Activated CD8-positive, alpha-beta memory T cell treated with anti-CD3 and anti-CD28 coated beads, Interleukin-2, amount 50 U/mL, for 24 hours (primary cell): ENCODE measurements at regions not wholly inside any gene's neighbourhood (a gene's known extent, or its start where the extent isn't known, plus 50 kb on each side); places are given as distances from the start of the nearest gene placed in this dataset.
"Not testable (repeated sequence)": the region's sequence is repeated elsewhere in the genome, so short reads cannot be mapped to it uniquely, and the experiment has no call there.

Experiments used
- DNase-seq: peaks from one replicate; pipeline ENCODE4 v3.0.0-alpha.2; 2020; ENCODE audit errors: extremely low read depth

DNA sequence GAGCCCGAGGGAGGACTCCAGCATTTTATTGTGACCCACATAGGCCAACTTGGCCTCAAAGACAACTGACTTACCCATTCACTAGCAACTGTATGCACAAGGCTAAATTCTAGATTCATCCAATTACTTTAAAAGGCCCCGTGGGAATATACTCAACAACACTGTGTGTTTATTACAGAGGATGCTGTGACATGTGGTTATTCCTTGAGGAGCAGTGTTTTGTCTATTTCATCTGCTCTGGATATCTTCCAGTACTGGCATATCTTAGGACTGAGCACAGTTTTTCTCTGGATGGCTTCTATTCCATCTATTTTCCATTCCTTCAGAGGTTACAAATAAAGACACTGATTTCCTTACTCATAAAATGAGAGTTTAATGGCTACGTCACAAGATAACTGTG, 87.2 kb upstream of the KRAS start:
- DNase-seq: no peak

GRCh38 chr12:25332143-25332542, 81.4 kb upstream of the KRAS start:
- DNase-seq: no peak

GRCh38 chr12:25328072-25328712, 77.5 kb upstream of the KRAS start:
- no peak for DNase-seq

DNA sequence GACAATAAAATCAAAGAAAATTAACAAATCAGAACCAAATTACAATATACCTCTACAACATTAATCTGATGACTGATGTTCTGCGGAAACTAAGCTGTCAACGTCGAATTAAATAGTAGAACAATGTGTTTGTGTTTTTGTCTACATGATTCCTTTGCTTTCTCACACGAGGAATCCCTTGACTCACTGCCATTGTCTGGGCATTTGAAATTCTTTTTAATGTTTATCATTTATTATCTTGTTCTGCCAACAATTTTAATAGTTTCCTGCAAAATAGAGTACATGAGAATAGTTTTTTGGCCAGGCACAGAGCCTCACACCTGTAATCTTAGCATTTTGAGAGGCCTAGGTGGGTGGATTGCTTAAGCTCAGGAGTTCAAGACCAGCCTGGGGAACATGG, 76.6 kb upstream of the KRAS start:
- no peak for DNase-seq

DNA sequence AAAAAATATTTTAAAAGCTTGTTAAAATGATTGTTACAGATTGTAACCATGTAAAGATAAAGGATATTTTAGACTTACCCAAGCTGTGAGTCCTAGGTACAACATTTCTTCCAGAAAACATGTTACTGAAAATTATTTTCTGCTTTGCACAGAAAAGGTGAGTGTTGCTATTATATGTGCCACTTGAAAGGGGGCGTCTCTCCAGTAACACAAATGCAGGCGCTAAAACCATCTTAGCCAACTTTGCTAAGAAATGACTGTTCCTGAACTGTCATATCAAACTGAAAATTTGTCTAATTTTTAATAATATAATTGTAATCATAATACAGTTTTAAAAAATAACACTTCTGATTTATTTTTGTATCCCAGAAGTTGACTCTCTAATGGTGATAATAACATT, 75.6 kb upstream of the KRAS start:
- DNase-seq: no peak

GRCh38 chr12:25324861-25325260, 74.1 kb upstream of the KRAS start:
- no peak for DNase-seq

DNA sequence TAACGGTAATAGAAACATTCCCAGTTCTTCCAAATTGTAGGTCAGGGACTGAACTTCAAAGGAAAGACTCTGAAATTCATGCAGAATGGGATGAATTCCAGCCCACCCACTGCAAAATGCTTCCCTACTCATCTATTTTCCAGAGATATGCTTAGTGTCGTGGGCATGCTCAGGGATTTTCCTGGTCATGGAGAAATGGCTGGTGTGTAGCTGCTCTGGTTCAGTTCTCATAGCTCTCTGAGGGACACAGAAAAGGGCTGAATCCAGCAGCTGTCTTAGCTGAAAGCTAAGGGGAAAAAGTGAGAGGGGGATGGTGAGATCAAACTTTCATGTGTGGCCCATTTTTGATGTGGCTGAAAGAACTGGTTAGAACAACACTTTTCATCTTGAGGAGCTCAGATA, 72.9 kb upstream of the KRAS start:
- no peak for DNase-seq

GRCh38 chr12:25322918-25323531, 72.3 kb upstream of the KRAS start:
- DNase-seq: no peak

DNA sequence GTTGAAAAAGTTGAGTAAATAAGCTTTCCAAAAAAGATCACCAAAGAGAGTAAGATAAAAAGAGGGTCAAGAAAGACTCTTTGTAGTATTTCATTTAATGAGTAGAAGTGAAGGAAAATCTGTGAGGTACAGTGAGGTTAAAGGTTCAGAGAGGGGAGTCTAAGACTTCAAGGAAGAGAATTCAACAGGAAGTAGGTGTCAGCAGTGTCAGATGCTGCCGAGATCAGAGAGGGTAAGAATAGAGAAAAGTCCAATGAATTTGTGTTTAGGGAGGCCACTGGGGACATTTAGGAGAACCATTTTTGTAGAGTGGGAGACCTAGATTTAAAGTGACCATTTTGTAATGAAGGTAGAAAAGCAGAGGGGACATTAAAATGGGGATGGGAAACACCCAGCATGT, 71.6 kb upstream of the KRAS start:
- DNase-seq: no peak

DNA sequence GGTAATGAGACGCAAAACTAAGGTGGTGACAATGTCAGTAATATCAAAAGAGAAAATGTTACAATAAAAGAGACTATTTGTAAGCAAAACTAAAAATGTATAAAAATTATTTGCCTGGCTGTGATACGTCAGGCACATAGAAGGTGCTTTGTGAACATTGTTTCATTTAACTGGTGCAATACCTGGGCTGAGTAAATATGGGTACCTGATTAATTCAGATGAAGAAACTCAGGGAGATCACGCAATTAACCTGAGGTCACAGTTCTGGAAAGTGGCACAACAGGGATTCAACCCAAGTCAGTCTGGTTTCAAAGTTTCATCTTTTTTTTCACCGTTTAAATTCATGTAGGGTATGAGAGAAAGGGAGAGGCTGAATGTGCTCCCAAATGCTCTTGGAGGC, 71.0 kb upstream of the KRAS start:
- no peak for DNase-seq

- DNase-seq: no peak
These were observed 69.6 kb upstream of the KRAS start for GRCh38 chr12:25320123-25321006.

GRCh38 chr12:25319233-25319984, 68.7 kb upstream of the KRAS start:
- no peak for DNase-seq

GRCh38 chr12:25317553-25317952, 66.8 kb upstream of the KRAS start:
- no peak for DNase-seq

DNA sequence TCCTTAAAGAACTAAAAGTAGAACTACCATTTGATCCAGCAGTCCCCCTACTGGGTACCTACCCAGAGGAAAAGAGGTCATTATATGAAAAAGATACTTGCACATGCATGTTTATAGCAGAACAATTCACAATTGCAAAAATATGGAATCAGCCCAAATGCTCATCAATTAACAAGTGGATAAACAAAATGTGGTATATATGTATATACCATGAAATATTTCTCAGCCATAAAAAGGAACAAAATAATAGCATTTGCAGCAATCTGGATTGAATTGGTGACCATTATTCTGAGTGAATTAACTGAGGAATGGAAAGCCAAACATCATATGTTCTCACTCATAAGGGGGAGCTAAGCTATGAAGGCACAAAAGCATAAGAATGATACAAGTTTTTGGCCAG, 64.7 kb upstream of the KRAS start:
- DNase-seq: no peak

DNA sequence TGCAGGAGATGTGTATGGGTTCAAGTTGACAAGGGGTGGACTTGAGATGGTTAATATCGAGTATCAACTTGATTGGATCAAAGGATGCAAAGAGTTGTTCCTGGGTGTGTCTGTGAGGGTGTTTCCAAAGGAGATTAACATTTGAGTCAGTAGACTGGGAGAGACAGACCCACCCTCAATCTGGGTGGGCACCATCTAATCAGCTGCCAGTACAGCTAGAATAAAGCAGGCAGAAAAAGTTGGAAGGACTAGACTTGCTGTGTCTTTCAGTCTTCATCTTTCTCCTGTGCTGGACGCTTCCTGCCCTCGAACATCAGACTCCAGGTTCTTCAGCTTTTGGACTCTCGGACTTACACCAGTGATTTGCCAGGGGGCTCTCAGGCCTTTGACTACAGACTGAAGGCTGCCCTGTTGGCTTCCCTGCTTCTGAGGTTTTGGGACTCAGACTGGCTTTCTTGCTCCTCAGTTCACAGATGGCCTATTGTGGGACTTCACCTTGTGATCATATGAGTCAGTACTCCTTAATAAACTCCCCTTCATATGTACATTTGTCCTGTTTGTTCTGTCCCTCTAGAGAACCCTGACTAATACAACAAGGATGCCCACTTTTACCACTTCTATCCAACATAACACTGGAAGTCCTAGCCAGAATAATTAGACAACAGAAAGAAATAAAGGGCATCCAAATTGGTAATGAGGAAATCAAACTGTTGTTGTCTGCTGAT, 62.7 kb upstream of the KRAS start:
- not testable (repeated sequence) for DNase-seq

- DNase-seq: no peak
These were observed 60.8 kb upstream of the KRAS start for GRCh38 chr12:25311506-25311905.

DNA sequence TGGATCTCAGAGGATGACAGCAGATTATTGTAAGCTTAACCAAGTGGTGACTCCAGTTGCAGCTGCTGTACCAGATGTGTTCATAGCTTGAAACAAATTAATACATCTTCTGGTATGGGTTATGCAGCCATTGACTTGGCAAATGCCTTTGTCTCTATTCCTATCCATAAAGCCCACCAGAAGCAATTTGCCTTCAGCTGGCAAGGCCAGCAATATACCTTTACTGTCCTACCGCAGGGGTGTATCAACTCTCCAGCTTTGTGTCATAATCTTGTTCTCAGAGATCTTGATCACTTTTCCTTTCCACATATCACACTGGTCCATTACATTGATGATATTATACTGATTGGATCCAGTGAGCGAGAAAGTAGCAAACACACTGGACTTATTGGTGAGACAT, 59.3 kb upstream of the KRAS start:
- not testable (repeated sequence) for DNase-seq

DNA sequence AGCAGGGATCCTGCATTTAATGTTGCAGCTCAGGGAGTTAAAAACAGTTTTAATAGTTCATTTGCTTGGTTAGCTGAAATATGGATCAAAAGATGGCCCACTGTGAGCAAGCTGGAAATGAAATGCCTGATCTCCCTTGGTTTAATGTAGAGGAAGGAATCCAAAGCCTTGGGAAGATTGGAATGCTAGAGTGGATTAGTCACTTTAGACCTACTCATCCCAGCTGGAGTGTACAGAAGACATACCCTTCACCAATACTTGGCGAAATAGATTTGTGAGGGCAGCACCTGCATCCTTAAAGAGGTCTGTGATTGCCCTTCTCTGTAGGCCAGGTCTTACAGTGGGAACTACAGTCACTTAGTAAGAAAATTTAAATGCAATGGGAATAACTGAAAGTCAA, 58.0 kb upstream of the KRAS start:
- no peak for DNase-seq

DNA sequence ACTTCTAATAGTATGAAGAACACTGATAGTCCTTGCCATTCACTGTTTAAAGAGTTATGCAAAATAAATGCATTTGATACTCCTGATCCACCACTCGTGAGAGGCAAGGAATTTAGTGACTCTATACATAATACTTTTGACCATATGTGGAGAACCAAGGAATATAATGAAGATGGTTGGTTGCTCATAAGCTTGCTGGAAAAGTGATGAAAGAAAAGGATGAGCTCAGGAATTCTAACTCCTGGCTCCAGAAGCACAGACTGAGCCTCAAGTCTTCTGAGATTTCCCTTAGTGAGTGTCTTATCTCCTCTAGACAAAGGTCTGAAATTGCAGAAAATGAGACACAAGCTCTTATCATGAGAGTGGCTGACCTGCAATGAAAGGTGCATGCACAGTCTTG, 57.1 kb upstream of the KRAS start:
- DNase-seq: no peak

GRCh38 chr12:25301798-25302197, 51.1 kb upstream of the KRAS start:
- DNase-seq: no peak
